ENCODE measurements at regions not wholly inside any gene's neighbourhood (a gene's known extent, or its start where the extent isn't known, plus 50 kb on each side); places are given as distances from the start of the nearest gene placed in this dataset.
"Not testable (repeated sequence)": the region's sequence is repeated elsewhere in the genome, so short reads cannot be mapped to it uniquely, and the experiment has no call there.

DNA sequence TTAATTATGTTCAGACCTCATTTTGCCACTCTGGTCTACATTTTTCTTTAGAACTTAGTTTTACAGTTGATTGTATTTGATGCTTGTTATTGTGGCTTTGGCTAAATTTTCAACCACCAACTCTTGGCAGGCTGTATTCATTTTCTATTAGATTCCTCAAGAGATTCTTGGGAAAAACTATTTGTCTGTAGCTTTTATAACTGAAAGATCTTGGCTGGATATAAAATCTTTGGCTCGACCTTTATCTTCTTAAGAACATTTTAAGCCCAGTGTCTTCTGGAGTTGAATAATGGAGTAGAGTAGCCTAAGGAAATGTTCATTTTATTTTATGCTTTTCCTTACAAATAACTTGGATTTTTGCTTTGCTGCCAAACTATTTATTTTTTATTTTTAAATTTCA lies 848.5 kb downstream of the PCDH17 start:
- Histone ChIP-seq H3F3A (ENCODE audit: control insufficient read depth, insufficient read depth) (no peaks in the 10 kb centered on the region), H3K4me3 (ENCODE audit: low read length) (no peak overlapping the region), H4K20me1 (ENCODE audit: control insufficient read depth, insufficient read depth, low read depth, low read length) (no peaks in the 10 kb centered on the region), H3K4me2 (ENCODE audit: low read length) (no peak overlapping the region), H3K9me2 (replicated peaks; ENCODE audit: control insufficient read depth, low read length) (no peaks in the 10 kb centered on the region), H3K4me1 (ENCODE audit: control insufficient read depth, low read length) (no peaks in the 10 kb centered on the region), H3K79me2 (ENCODE audit: control insufficient read depth, low read length) (no peaks in the 10 kb centered on the region), H3K27me3 (ENCODE audit: control insufficient read depth, low read length) (no peaks in the 10 kb centered on the region), H3K36me3 (ENCODE audit: control insufficient read depth, low read length) (no peaks in the 10 kb centered on the region), H3K27ac (ENCODE audit: low read depth, low read length) (no peak overlapping the region), H3K9me3 (ENCODE audit: control insufficient read depth, insufficient read depth, low read length) (no peaks in the 10 kb centered on the region)
- no peak for TF ChIP-seq EZH2phosphoT487 (IDR thresholded peaks at IDR 0.05; ENCODE audit: borderline replicate concordance, low read length)
- TF ChIP-seq, protein P1, sequence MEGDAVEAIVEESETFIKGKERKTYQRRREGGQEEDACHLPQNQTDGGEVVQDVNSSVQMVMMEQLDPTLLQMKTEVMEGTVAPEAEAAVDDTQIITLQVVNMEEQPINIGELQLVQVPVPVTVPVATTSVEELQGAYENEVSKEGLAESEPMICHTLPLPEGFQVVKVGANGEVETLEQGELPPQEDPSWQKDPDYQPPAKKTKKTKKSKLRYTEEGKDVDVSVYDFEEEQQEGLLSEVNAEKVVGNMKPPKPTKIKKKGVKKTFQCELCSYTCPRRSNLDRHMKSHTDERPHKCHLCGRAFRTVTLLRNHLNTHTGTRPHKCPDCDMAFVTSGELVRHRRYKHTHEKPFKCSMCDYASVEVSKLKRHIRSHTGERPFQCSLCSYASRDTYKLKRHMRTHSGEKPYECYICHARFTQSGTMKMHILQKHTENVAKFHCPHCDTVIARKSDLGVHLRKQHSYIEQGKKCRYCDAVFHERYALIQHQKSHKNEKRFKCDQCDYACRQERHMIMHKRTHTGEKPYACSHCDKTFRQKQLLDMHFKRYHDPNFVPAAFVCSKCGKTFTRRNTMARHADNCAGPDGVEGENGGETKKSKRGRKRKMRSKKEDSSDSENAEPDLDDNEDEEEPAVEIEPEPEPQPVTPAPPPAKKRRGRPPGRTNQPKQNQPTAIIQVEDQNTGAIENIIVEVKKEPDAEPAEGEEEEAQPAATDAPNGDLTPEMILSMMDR (IDR thresholded peaks at IDR 0.05; ENCODE audit: low read depth, low read length, poor library complexity, severe bottlenecking) = no peak

DNA sequence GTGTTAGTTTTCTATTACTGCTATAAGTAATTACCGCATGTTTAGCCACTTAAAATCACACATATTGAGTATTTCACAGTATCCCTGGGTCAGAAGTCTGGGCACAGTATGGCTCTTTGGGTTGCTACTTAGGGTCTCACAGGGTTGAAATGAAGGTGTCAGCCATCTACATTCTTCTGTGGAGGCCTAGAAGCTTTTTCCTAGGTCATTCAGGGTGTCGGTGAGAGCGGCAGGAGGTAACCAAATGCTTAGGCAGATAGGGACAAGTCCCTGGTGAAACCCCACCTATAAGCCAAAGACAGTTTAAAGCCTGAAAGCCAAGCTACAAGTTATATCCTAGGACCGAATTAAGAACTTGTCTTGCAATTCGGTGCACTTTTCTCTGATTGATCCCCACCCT lies 856.7 kb downstream of the PCDH17 start:
- Histone ChIP-seq H3K36me3 (ENCODE audit: control insufficient read depth, low read length) (no peaks in the 10 kb centered on the region), H3K9me3 (ENCODE audit: control insufficient read depth, insufficient read depth, low read length) (no peaks in the 10 kb centered on the region), H4K20me1 (ENCODE audit: control insufficient read depth, insufficient read depth, low read depth, low read length) (no peaks in the 10 kb centered on the region), H3F3A (ENCODE audit: control insufficient read depth, insufficient read depth) (no peaks in the 10 kb centered on the region), H3K4me2 (ENCODE audit: low read length) (no peak overlapping the region), H3K9me2 (replicated peaks; ENCODE audit: control insufficient read depth, low read length) (no peaks in the 10 kb centered on the region), H3K27ac (ENCODE audit: low read depth, low read length) (no peak overlapping the region), H3K27me3 (ENCODE audit: control insufficient read depth, low read length) (no peaks in the 10 kb centered on the region), H3K4me3 (ENCODE audit: low read length) (no peak overlapping the region), H3K79me2 (ENCODE audit: control insufficient read depth, low read length) (no peaks in the 10 kb centered on the region), H3K4me1 (ENCODE audit: control insufficient read depth, low read length) (no peaks in the 10 kb centered on the region)
- TF ChIP-seq EZH2phosphoT487 (IDR thresholded peaks at IDR 0.05; ENCODE audit: borderline replicate concordance, low read length) = no peak
- TF ChIP-seq, protein P1 (IDR thresholded peaks at IDR 0.05; ENCODE audit: low read depth, low read length, poor library complexity, severe bottlenecking) = no peak

DNA sequence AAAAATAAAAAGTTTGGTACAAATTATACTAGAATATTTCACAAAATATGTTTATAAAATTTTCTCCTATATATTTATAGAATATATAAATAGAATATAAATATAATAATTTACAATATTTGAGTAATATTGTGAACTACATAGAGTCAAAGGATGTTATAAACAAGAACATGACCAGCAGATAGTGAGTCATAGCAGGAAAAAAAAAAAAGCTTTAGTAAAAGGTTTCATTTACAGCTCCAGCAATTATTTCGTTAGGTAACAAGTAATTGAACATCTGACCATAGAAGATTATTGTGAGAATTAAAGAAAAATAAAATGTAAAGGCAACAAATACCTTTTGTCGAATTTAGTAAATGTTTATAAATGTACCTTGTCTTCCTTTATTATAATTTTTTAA lies 864.1 kb downstream of the PCDH17 start:
- Histone ChIP-seq H3K27me3 (ENCODE audit: control insufficient read depth, low read length) (no peaks in the 10 kb centered on the region), H3K79me2 (ENCODE audit: control insufficient read depth, low read length) (no peaks in the 10 kb centered on the region), H3K9me3 (ENCODE audit: control insufficient read depth, insufficient read depth, low read length) (no peaks in the 10 kb centered on the region), H3K4me1 (ENCODE audit: control insufficient read depth, low read length) (no peaks in the 10 kb centered on the region), H3K4me2 (ENCODE audit: low read length) (no peak overlapping the region), H4K20me1 (ENCODE audit: control insufficient read depth, insufficient read depth, low read depth, low read length) (no peaks in the 10 kb centered on the region), H3F3A (ENCODE audit: control insufficient read depth, insufficient read depth) (no peaks in the 10 kb centered on the region), H3K36me3 (ENCODE audit: control insufficient read depth, low read length) (no peaks in the 10 kb centered on the region), H3K9me2 (replicated peaks; ENCODE audit: control insufficient read depth, low read length) (no peaks in the 10 kb centered on the region), H3K4me3 (ENCODE audit: low read length) (no peak overlapping the region), H3K27ac (ENCODE audit: low read depth, low read length) (no peak overlapping the region)
- TF ChIP-seq, protein P1 (IDR thresholded peaks at IDR 0.05; ENCODE audit: low read depth, low read length, poor library complexity, severe bottlenecking) = no peak
- TF ChIP-seq EZH2phosphoT487 (IDR thresholded peaks at IDR 0.05; ENCODE audit: borderline replicate concordance, low read length) = no peak

DNA sequence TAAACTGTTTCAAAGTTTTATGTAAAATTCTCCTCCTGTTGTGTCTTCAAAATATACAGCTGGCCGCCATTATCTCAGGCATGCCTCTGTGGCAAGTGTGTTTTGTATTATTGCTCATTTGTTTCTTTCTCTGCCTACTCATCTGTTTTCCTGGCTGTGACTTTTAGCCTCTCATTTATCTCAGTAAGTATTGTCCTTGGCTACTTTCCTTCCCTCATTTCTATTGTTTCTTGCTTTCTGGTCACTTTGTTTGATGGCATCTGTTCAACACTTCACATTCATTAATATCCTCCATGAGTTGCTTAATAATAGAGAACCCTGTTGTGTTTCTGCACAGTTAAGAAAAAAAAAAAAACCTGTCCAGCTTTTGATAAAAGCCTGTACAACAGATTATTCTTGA lies 869.4 kb downstream of the PCDH17 start:
- Histone ChIP-seq H3K9me2 (replicated peaks; ENCODE audit: control insufficient read depth, low read length) (no peaks in the 10 kb centered on the region), H3F3A (ENCODE audit: control insufficient read depth, insufficient read depth) (no peaks in the 10 kb centered on the region), H3K27ac (ENCODE audit: low read depth, low read length) (no peak overlapping the region), H3K27me3 (ENCODE audit: control insufficient read depth, low read length) (no peaks in the 10 kb centered on the region), H3K36me3 (ENCODE audit: control insufficient read depth, low read length) (no peaks in the 10 kb centered on the region), H3K4me2 (ENCODE audit: low read length) (no peak overlapping the region), H3K4me3 (ENCODE audit: low read length) (no peak overlapping the region), H3K4me1 (ENCODE audit: control insufficient read depth, low read length) (no peaks in the 10 kb centered on the region), H3K9me3 (ENCODE audit: control insufficient read depth, insufficient read depth, low read length) (no peaks in the 10 kb centered on the region), H3K79me2 (ENCODE audit: control insufficient read depth, low read length) (no peaks in the 10 kb centered on the region), H4K20me1 (ENCODE audit: control insufficient read depth, insufficient read depth, low read depth, low read length) (no peaks in the 10 kb centered on the region)
- TF ChIP-seq, protein P1 (IDR thresholded peaks at IDR 0.05; ENCODE audit: low read depth, low read length, poor library complexity, severe bottlenecking) = no peak
- no peak for TF ChIP-seq EZH2phosphoT487 (IDR thresholded peaks at IDR 0.05; ENCODE audit: borderline replicate concordance, low read length)

DNA sequence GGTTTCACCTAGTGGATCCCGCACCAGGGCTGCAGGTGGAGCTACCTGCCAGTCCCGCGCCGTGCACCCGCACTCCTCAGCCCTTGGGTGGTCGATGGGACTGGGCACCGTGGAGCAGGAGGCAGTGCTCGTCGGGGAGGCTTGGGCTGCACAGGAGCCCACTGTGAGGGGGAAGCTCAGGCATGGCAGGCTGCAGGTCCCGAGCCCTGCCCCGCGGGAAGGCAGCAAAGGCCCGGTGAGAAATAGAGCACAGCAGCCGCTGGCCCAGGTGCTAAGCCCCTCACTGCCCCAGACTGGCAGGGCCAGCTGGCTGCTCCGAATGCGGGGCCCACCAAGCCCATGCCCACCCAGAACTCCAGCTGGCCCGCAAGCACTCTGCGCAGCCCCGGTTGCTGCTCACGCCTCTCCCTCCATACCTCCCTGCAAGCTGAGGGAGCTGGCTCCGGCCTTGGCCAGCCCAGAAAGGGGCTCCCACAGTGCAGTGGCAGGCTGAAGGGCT lies 872.7 kb downstream of the PCDH17 start:
- H3K36me3 ChIP-seq (ENCODE audit: control insufficient read depth, low read length); H3K79me2 ChIP-seq (ENCODE audit: control insufficient read depth, low read length); H3K4me3 ChIP-seq (ENCODE audit: low read length); H3K9me2 ChIP-seq (replicated peaks; ENCODE audit: control insufficient read depth, low read length); H3K27me3 ChIP-seq (ENCODE audit: control insufficient read depth, low read length); H3K9me3 ChIP-seq (ENCODE audit: control insufficient read depth, insufficient read depth, low read length); H3F3A ChIP-seq (ENCODE audit: control insufficient read depth, insufficient read depth); H3K27ac ChIP-seq (ENCODE audit: low read depth, low read length); H3K4me1 ChIP-seq (ENCODE audit: control insufficient read depth, low read length); H4K20me1 ChIP-seq (ENCODE audit: control insufficient read depth, insufficient read depth, low read depth, low read length); H3K4me2 ChIP-seq (ENCODE audit: low read length): not testable (repeated sequence)

Measured in DOHH2 (cell line).